Mammary epithelial cell (primary cell): ENCODE measurements at regions not wholly inside any gene's neighbourhood (a gene's known extent, or its start where the extent isn't known, plus 50 kb on each side); places are given as distances from the start of the nearest gene placed in this dataset.

Source experiments
- CTCF ChIP-seq, 2 donors: IDR thresholded peaks in 1 of 2; conservative IDR thresholded peaks in 1 of 2; 2 replicates each; pipeline ENCODE4 v1.5.1; 2011 to 2012; ENCODE audit warnings: inconsistent platforms in 2 of 2, low read length in 2 of 2, mild to moderate bottlenecking in 2 of 2, control low read depth in 1 of 2, low read depth in 1 of 2; ENCODE audit not compliant: insufficient read depth in 1 of 2; ENCODE audit errors: extremely low read depth in 1 of 2
- EZH2 ChIP-seq: IDR thresholded peaks from 2 replicates; pipeline ENCODE4 v1.6.1; 2012; ENCODE audit warnings: low read length, inconsistent platforms, borderline replicate concordance

GRCh38 chr16:27618165-27618564, 68.2 kb downstream of the KATNIP start:
- TF ChIP-seq CTCF (conservative IDR thresholded peaks at IDR 0.05 in 1 of 2, IDR thresholded peaks at IDR 0.05 in 1 of 2; ENCODE audit: extremely low read depth in 1 of 2, insufficient read depth in 1 of 2, low read depth in 1 of 2, low read length in 2 of 2): no peak
- TF ChIP-seq EZH2: no peak
